Ascending aorta (tissue), 2 donors: ENCODE measurements at regions not wholly inside any gene's neighbourhood (a gene's known extent, or its start where the extent isn't known, plus 50 kb on each side); places are given as distances from the start of the nearest gene placed in this dataset.

Source experiments
- DNase-seq, 2 donors: peaks; one replicate each; pipeline ENCODE4 v3.0.0-alpha.2; 2019; ENCODE audit warnings: low spot score in 2 of 2
- H3K27ac ChIP-seq, 2 donors: fragments of 200-600 bp; sonication (generic); one replicate each; pipeline ENCODE4 v1.5.1; 2016 to 2017; ENCODE audit warnings: mild to moderate bottlenecking in 1 of 2
- H3K27me3 ChIP-seq: fragments of 200-600 bp; sonication (generic); one replicate; pipeline ENCODE4 v1.5.1; 2017
- H3K36me3 ChIP-seq, 2 donors: fragments of 200-600 bp; sonication (generic); one replicate each; pipeline ENCODE4 v1.5.1; 2016
- H3K4me1 ChIP-seq, 2 donors: fragments of 200-600 bp; sonication (generic); one replicate each; pipeline ENCODE4 v1.5.1; 2016 to 2017; ENCODE audit warnings: mild to moderate bottlenecking in 1 of 2
- H3K4me3 ChIP-seq, 2 donors: fragments of 200-600 bp; sonication (generic); one replicate each; pipeline ENCODE4 v1.5.1; 2016 to 2017; ENCODE audit warnings: mild to moderate bottlenecking in 1 of 2
- H3K9me3 ChIP-seq, 2 donors: fragments of 200-600 bp; sonication (generic); one replicate each; pipeline ENCODE4 v1.5.1; 2016
- intact Hi-C: fragments of 100-400 bp; cut with DNase I; formaldehyde crosslinking; loops from one replicate; pipeline ENCODE4 v1.15.1; 2023
- TF ChIP-seq, protein P1 (sequence below), 3 experiments: fragments of 200-600 bp in 2 of 3; fragments of 450-650 bp in 1 of 3; sonication (generic) in 2 of 3; IDR thresholded peaks; one replicate each; pipeline ENCODE4 v1.5.1; 2016 to 2019; ENCODE audit warnings: antibody characterized with exemption in 3 of 3, mild to moderate bottlenecking in 1 of 3, moderate library complexity in 1 of 3

- Histone ChIP-seq H3K27ac (no peak overlapping the region), H3K27me3 (no peaks in the 10 kb centered on the region), H3K4me1 (no peaks in the 10 kb centered on the region), H3K36me3 (no peaks in the 10 kb centered on the region), H3K4me3 (no peak overlapping the region), H3K9me3 (no peaks in the 10 kb centered on the region)
- TF ChIP-seq, protein P1, sequence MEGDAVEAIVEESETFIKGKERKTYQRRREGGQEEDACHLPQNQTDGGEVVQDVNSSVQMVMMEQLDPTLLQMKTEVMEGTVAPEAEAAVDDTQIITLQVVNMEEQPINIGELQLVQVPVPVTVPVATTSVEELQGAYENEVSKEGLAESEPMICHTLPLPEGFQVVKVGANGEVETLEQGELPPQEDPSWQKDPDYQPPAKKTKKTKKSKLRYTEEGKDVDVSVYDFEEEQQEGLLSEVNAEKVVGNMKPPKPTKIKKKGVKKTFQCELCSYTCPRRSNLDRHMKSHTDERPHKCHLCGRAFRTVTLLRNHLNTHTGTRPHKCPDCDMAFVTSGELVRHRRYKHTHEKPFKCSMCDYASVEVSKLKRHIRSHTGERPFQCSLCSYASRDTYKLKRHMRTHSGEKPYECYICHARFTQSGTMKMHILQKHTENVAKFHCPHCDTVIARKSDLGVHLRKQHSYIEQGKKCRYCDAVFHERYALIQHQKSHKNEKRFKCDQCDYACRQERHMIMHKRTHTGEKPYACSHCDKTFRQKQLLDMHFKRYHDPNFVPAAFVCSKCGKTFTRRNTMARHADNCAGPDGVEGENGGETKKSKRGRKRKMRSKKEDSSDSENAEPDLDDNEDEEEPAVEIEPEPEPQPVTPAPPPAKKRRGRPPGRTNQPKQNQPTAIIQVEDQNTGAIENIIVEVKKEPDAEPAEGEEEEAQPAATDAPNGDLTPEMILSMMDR (IDR thresholded peaks at IDR 0.05): no peak
- no peak for DNase-seq
- intact Hi-C loops: no loop called here
These were observed 109.6 kb upstream of the TOPAZ1 start for GRCh38 chr3:44132061-44132460.

- Histone ChIP-seq H3K9me3 (no peaks in the 10 kb centered on the region), H3K4me3 (no peak overlapping the region), H3K27me3 (no peaks in the 10 kb centered on the region), H3K4me1 (no peaks in the 10 kb centered on the region), H3K27ac (no peak overlapping the region), H3K36me3 (no peaks in the 10 kb centered on the region)
- DNase-seq: no peak
- TF ChIP-seq, protein P1 (IDR thresholded peaks at IDR 0.05): no peak
- intact Hi-C loops: no loop called here
These were observed 109.1 kb upstream of the TOPAZ1 start for GRCh38 chr3:44132593-44132992.

DNA sequence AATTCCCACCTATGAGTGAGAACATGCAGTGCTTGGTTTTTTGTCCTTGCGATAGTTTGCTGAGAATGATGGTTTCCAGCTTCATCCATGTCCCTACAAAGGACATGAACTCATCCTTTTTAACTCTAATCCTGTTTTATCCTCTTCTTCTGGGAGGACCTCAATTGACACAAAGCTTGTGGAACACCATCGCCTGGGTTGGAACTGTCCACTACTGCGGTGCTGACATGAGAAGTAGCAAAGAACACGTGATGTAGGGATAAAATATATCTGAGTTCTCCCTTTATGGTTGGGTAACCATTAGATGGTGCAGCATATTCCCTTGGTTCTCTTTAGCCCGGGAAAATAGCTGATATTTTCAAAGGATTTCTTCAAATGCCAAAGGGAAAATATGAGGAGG, 105.3 kb upstream of the TOPAZ1 start:
- no peaks in the 10 kb centered on the region for H3K36me3 ChIP-seq
- DNase-seq: no peak
- no peak overlapping the region for H3K4me3 ChIP-seq
- no peaks in the 10 kb centered on the region for H3K27me3 ChIP-seq
- no peaks in the 10 kb centered on the region for H3K9me3 ChIP-seq
- no peaks in the 10 kb centered on the region for H3K4me1 ChIP-seq
- intact Hi-C loops: no loop called here
- H3K27ac ChIP-seq: no peak overlapping the region
- TF ChIP-seq, protein P1 (IDR thresholded peaks at IDR 0.05): no peak

DNA sequence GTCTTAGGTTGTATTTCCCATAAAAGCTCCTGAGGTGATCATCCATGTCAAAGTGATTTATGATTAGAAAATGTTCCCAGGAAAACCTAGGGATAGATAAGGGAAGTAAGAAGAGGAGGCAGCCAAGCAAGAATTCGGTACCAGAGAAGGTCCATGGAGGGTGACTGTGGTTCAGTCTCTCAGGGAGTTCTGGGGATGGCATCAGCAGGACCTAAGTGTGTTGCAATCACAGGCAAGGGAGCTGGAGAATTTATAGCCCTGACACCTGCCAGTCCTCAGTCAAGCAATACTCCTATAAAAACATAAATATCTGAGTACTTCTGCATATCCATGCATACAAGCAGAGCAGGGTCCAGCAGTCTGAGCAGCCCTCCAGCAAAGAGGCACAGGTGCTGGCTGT, 95.6 kb upstream of the TOPAZ1 start:
- Histone ChIP-seq H3K4me1 (no peaks in the 10 kb centered on the region), H3K36me3 (no peaks in the 10 kb centered on the region), H3K27ac (no peak overlapping the region), H3K9me3 (peaks cover 0 to 5% of the 10 kb centered on the region in 2 donors), H3K4me3 (no peak overlapping the region), H3K27me3 (no peaks in the 10 kb centered on the region)
- intact Hi-C loops: no loop called here
- TF ChIP-seq, protein P1 (IDR thresholded peaks at IDR 0.05): no peak
- DNase-seq: no peak

DNA sequence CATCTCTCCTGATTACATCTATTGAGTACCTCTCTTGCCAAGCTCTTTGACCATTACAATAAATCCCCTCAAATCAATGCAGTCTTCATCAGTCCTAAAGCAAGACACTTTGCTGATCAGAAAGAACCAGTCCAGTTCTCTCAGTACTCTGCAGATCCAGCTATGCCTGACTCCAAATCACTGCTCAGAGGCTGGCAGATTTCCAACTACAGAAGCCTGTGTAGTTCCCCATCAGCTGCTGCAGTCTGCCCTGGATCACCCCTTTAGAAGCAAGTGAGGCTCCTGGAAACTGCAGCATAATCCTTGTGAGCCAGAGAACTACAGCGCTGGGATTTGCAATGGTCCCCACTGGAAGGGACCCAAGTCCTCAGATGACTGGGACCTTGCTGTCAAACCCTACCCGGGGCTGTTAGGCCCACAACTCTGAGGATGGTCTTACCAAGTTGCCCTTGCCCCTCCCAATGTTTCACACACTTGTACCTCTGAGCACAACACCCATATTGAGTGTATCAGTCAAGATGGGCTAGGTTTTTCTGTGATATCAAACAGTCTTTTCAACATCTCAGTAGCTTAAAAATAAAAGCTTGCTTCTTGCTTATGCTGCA, 81.9 kb upstream of the TOPAZ1 start:
- H3K27me3 ChIP-seq: no peaks in the 10 kb centered on the region
- H3K27ac ChIP-seq: no peak overlapping the region
- intact Hi-C loops: no loop called here
- DNase-seq: no peak
- H3K4me3 ChIP-seq: no peak overlapping the region
- TF ChIP-seq, protein P1 (IDR thresholded peaks at IDR 0.05): no peak
- no peaks in the 10 kb centered on the region for H3K36me3 ChIP-seq
- H3K4me1 ChIP-seq: no peaks in the 10 kb centered on the region
- H3K9me3 ChIP-seq: no peaks in the 10 kb centered on the region

- H3K4me3 ChIP-seq: no peak overlapping the region
- H3K36me3 ChIP-seq: no peaks in the 10 kb centered on the region
- no peak overlapping the region for H3K27ac ChIP-seq
- no peaks in the 10 kb centered on the region for H3K4me1 ChIP-seq
- H3K27me3 ChIP-seq: no peaks in the 10 kb centered on the region
- TF ChIP-seq, protein P1 (IDR thresholded peaks at IDR 0.05): no peak
- H3K9me3 ChIP-seq: no peaks in the 10 kb centered on the region
- no peak for DNase-seq
- intact Hi-C loops: no loop called here
These were observed 80.9 kb upstream of the TOPAZ1 start for GRCh38 chr3:44160818-44161217.
